Calu3 (cell line): ENCODE measurements at regions not wholly inside any gene's neighbourhood (a gene's known extent, or its start where the extent isn't known, plus 50 kb on each side); places are given as distances from the start of the nearest gene placed in this dataset.

Source experiments
- BruUV-seq: library from RNA; stranded (reverse); fragments of 400-500 nt; replicated peaks from 2 replicates; lab custom pipeline; 2021; lab: Mats Ljungman, UMichigan
- CTCF ChIA-PET: fragments of 300-600 bp; sonication (Branson Sonifier 250); formaldehyde crosslinking; loops from one replicate; lab custom pipeline; 2022; ENCODE audit warnings: antibody characterized with exemption; lab: Charles Lee
- DNase-seq: peaks from one replicate; pipeline ENCODE4 v3.0.0; 2022
- H3K27ac Mint-ChIP-seq: one replicate; pipeline ENCODE4 v1.8.0; 2022; ENCODE audit warnings: mixed read lengths; ENCODE audit not compliant: unreplicated experiment
- H3K27me3 Mint-ChIP-seq: one replicate; pipeline ENCODE4 v1.8.0; 2022; ENCODE audit warnings: mixed read lengths; ENCODE audit not compliant: unreplicated experiment
- H3K36me3 Mint-ChIP-seq: one replicate; pipeline ENCODE4 v1.8.0; 2022; ENCODE audit warnings: mild to moderate bottlenecking, moderate library complexity, mixed read lengths; ENCODE audit not compliant: insufficient read depth, unreplicated experiment
- H3K4me1 Mint-ChIP-seq: one replicate; pipeline ENCODE4 v1.8.0; 2022; ENCODE audit warnings: mild to moderate bottlenecking, low read depth, mixed read lengths; ENCODE audit not compliant: unreplicated experiment
- H3K4me3 Mint-ChIP-seq: one replicate; pipeline ENCODE4 v1.8.0; 2022; ENCODE audit warnings: mild to moderate bottlenecking, low read depth, moderate library complexity, mixed read lengths; ENCODE audit not compliant: unreplicated experiment
- H3K9me3 Mint-ChIP-seq: one replicate; pipeline ENCODE4 v1.8.0; 2022; ENCODE audit warnings: low read depth, mixed read lengths; ENCODE audit not compliant: unreplicated experiment
- intact Hi-C: fragments of 100-400 bp; cut with micrococcal nuclease; formaldehyde crosslinking; loops from one replicate; pipeline ENCODE4 v1.10.0; 2022; ENCODE audit not compliant: unreplicated experiment
- TF ChIP-seq, protein P1 (sequence below): fragments of 200-600 bp; IDR thresholded peaks from one replicate; pipeline ENCODE4 v1.8.0; 2022; ENCODE audit warnings: antibody characterized with exemption; ENCODE audit not compliant: unreplicated experiment

GRCh38 chr9:84567805-84568204 is 101.7 kb upstream of the NTRK2 start:
- TF ChIP-seq, protein P1, sequence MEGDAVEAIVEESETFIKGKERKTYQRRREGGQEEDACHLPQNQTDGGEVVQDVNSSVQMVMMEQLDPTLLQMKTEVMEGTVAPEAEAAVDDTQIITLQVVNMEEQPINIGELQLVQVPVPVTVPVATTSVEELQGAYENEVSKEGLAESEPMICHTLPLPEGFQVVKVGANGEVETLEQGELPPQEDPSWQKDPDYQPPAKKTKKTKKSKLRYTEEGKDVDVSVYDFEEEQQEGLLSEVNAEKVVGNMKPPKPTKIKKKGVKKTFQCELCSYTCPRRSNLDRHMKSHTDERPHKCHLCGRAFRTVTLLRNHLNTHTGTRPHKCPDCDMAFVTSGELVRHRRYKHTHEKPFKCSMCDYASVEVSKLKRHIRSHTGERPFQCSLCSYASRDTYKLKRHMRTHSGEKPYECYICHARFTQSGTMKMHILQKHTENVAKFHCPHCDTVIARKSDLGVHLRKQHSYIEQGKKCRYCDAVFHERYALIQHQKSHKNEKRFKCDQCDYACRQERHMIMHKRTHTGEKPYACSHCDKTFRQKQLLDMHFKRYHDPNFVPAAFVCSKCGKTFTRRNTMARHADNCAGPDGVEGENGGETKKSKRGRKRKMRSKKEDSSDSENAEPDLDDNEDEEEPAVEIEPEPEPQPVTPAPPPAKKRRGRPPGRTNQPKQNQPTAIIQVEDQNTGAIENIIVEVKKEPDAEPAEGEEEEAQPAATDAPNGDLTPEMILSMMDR = no peak
- intact Hi-C loops = no loop called here
- H3K27ac Mint-ChIP-seq = no peak overlapping the region
- no peaks in the 10 kb centered on the region for H3K9me3 Mint-ChIP-seq
- no TSS peak for BruUV-seq
- no peak for DNase-seq
- no peak overlapping the region for H3K4me3 Mint-ChIP-seq
- CTCF ChIA-PET = no interaction called here
- no peaks in the 10 kb centered on the region for H3K36me3 Mint-ChIP-seq
- no peaks in the 10 kb centered on the region for H3K27me3 Mint-ChIP-seq
- H3K4me1 Mint-ChIP-seq = no peaks in the 10 kb centered on the region

GRCh38 chr9:84570482-84571154 is 98.9 kb upstream of the NTRK2 start:
- DNase-seq = no peak
- intact Hi-C loops = no loop called here
- Mint-ChIP-seq H3K27ac (no peak overlapping the region), H3K4me3 (no peak overlapping the region), H3K9me3 (no peaks in the 10 kb centered on the region), H3K4me1 (no peaks in the 10 kb centered on the region), H3K27me3 (no peaks in the 10 kb centered on the region), H3K36me3 (no peaks in the 10 kb centered on the region)
- BruUV-seq = no TSS peak
- TF ChIP-seq, protein P1 = no peak
- CTCF ChIA-PET = no interaction called here

DNA sequence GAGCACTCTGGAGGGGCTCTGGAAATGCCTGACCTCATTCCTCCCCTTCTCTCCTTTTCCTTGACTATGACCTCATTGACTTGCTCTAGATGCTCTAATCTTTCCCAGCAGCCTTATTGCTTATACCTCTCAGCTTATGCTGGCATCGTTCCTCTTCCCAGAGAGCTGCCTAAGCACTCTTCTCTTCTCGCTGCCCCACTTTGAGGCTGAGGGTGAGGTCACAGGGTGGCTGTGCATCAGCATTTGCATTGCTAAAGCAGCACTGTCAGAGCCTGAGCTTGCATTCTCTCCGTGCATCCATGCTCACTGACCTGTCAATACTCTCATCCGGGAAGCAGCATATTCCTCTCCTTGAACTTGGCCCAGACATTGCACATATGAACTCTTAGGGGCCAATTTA is 96.4 kb upstream of the NTRK2 start:
- Mint-ChIP-seq H3K9me3 (no peaks in the 10 kb centered on the region), H3K4me3 (no peak overlapping the region), H3K36me3 (no peaks in the 10 kb centered on the region), H3K27ac (no peak overlapping the region), H3K27me3 (no peaks in the 10 kb centered on the region), H3K4me1 (no peaks in the 10 kb centered on the region)
- BruUV-seq = no TSS peak
- TF ChIP-seq, protein P1 = no peak
- intact Hi-C loops = no loop called here
- CTCF ChIA-PET = no interaction called here
- no peak for DNase-seq

DNA sequence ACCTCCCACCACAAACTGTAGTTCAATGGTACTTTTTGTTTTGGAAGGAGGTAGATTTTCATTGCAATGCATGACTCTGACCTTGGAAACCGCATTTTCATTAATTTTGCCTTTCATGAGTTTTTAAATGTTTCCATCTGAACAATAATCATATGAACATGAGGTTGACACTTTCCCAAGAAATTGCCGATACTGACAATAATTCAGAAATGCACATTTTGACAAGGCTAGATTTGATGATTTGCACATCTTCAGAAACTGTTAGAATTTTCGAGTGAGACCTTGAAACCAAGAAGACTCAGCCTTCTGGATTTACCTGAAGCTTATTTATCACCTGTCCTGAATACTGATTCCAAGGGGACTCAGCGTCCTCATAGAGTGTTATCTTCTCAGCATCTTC is 93.8 kb upstream of the NTRK2 start:
- intact Hi-C loops = no loop called here
- Mint-ChIP-seq H3K27me3 (no peaks in the 10 kb centered on the region), H3K4me3 (no peak overlapping the region), H3K36me3 (no peaks in the 10 kb centered on the region), H3K4me1 (peaks cover 8% of the 10 kb centered on the region), H3K27ac (no peak overlapping the region), H3K9me3 (no peaks in the 10 kb centered on the region)
- TF ChIP-seq, protein P1 = no peak
- CTCF ChIA-PET = no interaction called here
- no TSS peak for BruUV-seq
- no peak for DNase-seq
